Upper lobe of right lung (tissue), 1 donor: ENCODE measurements at regions not wholly inside any gene's neighbourhood (a gene's known extent, or its start where the extent isn't known, plus 50 kb on each side); places are given as distances from the start of the nearest gene placed in this dataset.

Experiments used
- ATAC-seq: fragments of 200-7000 bp; cut with Tn5 transposase; one replicate; pipeline ENCODE4 v1.9.1; 2020; ENCODE audit warnings: mild to moderate bottlenecking, moderate library complexity
- DNase-seq: peaks from one replicate; pipeline ENCODE4 v3.0.0-alpha.2; 2020
- H3K27ac ChIP-seq: fragments of 200-600 bp; one replicate; pipeline ENCODE4 v1.8.0; 2022
- H3K27me3 ChIP-seq: fragments of 200-600 bp; one replicate; pipeline ENCODE4 v1.8.0; 2022; ENCODE audit warnings: mild to moderate bottlenecking
- H3K36me3 ChIP-seq: fragments of 200-600 bp; one replicate; pipeline ENCODE4 v1.8.0; 2022
- H3K4me1 ChIP-seq: fragments of 200-600 bp; one replicate; pipeline ENCODE4 v1.8.0; 2022
- H3K4me3 ChIP-seq: fragments of 200-600 bp; one replicate; pipeline ENCODE4 v1.8.0; 2022; ENCODE audit warnings: mild to moderate bottlenecking
- H3K9me3 ChIP-seq: fragments of 200-600 bp; one replicate; pipeline ENCODE4 v1.8.0; 2022
- intact Hi-C: fragments of 100-400 bp; cut with DNase I; formaldehyde crosslinking; loops from one replicate; pipeline ENCODE4 v1.11.0; 2022
- TF ChIP-seq, protein P1 (sequence below): fragments of 200-600 bp; IDR thresholded peaks from one replicate; pipeline ENCODE4 v1.8.0; 2022; ENCODE audit warnings: antibody characterized with exemption
- donor health status: DM: no; HTN: yes; CAD: no; lungs with severe emphysema.

GRCh38 chr19:32172566-32173160 is 172.7 kb upstream of the ZNF507 start:
- TF ChIP-seq, protein P1, sequence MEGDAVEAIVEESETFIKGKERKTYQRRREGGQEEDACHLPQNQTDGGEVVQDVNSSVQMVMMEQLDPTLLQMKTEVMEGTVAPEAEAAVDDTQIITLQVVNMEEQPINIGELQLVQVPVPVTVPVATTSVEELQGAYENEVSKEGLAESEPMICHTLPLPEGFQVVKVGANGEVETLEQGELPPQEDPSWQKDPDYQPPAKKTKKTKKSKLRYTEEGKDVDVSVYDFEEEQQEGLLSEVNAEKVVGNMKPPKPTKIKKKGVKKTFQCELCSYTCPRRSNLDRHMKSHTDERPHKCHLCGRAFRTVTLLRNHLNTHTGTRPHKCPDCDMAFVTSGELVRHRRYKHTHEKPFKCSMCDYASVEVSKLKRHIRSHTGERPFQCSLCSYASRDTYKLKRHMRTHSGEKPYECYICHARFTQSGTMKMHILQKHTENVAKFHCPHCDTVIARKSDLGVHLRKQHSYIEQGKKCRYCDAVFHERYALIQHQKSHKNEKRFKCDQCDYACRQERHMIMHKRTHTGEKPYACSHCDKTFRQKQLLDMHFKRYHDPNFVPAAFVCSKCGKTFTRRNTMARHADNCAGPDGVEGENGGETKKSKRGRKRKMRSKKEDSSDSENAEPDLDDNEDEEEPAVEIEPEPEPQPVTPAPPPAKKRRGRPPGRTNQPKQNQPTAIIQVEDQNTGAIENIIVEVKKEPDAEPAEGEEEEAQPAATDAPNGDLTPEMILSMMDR = no peak
- Histone ChIP-seq H3K27me3 (no peaks in the 10 kb centered on the region), H3K4me3 (no peak overlapping the region), H3K36me3 (no peaks in the 10 kb centered on the region), H3K27ac (no peak overlapping the region), H3K9me3 (no peaks in the 10 kb centered on the region), H3K4me1 (no peaks in the 10 kb centered on the region)
- DNase-seq = no peak
- ATAC-seq = no peak
- intact Hi-C loops = no loop called here

DNA sequence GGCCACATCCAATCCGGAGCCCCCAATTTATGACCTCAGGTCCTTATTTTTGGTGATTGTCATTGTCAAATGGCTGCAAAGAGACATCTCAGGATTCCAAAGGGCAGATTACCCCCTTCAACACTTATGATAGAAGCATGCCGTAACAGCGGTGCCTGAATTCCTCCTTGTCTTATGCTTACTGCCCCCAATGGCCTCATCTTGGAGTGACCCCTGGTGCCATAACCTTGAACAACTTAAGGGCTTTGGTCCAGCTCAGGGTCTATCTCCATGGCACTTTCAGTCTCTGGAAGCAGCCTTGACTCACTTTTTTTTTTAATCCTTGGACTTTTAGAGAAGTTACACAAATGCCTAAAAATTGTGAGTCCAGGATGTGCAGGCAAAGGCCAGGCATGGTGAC is 171.6 kb upstream of the ZNF507 start:
- Histone ChIP-seq H3K27me3 (no peaks in the 10 kb centered on the region), H3K36me3 (no peaks in the 10 kb centered on the region), H3K4me3 (no peak overlapping the region), H3K9me3 (no peaks in the 10 kb centered on the region), H3K27ac (no peak overlapping the region), H3K4me1 (no peaks in the 10 kb centered on the region)
- ATAC-seq = no peak
- TF ChIP-seq, protein P1 = no peak
- no peak for DNase-seq
- intact Hi-C loops = no loop called here

DNA sequence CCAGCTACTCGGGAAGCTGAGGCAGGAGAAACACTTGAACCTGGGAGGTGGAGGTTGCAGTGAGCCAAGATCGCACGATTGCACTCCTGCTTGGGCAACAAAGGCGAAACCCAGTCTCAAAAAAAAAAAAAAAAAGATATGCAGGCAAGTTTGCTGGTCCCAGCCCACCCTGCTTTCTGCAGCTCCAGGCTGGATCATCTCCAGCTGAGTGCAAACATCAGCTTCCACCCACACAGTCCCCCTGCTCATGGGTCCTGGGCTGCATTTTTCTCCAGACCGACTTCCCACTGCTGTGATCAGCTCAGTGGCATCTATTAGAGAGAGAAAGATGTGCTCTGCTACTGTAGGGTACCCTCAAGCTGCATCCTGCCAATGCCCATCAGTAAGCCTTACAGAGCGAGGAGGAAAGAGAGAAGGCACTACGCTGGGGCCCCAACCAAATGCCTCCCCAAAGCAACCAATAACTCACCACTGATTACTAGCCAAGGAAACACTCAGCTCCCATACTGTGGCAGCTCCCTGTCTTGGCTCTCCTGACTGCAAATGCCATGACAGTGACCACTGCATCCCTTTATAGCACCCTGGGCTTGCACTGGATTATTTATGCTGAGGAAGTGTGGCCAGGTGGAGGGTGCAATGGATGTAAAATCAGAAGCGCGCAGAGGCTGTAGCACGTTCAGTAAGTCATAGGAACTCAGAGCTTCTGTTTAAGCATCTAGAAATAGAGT is 170.9 kb upstream of the ZNF507 start:
- TF ChIP-seq, protein P1 = no peak
- no peaks in the 10 kb centered on the region for H3K4me1 ChIP-seq
- H3K36me3 ChIP-seq = no peaks in the 10 kb centered on the region
- no peaks in the 10 kb centered on the region for H3K9me3 ChIP-seq
- no peak overlapping the region for H3K27ac ChIP-seq
- H3K4me3 ChIP-seq = no peak overlapping the region
- no peak for DNase-seq
- no peak for ATAC-seq
- intact Hi-C loops = no loop called here
- no peaks in the 10 kb centered on the region for H3K27me3 ChIP-seq

- intact Hi-C loops = no loop called here
- DNase-seq = no peak
Measured at GRCh38 chr19:32176591-32176990, 168.8 kb upstream of the ZNF507 start.

GRCh38 chr19:32177686-32178085 is 167.7 kb upstream of the ZNF507 start:
- no peak for DNase-seq
- no peak overlapping the region for H3K27ac ChIP-seq
- no peaks in the 10 kb centered on the region for H3K27me3 ChIP-seq
- H3K4me1 ChIP-seq = no peaks in the 10 kb centered on the region
- no peak for ATAC-seq
- TF ChIP-seq, protein P1 = no peak
- no peaks in the 10 kb centered on the region for H3K36me3 ChIP-seq
- no peaks in the 10 kb centered on the region for H3K9me3 ChIP-seq
- H3K4me3 ChIP-seq = no peak overlapping the region
- intact Hi-C loops = no loop called here

More at GRCh38 chr19:32176591-32176990, 168.8 kb upstream of the ZNF507 start:
- Histone ChIP-seq H3K9me3 (no peaks in the 10 kb centered on the region), H3K36me3 (no peaks in the 10 kb centered on the region), H3K27ac (no peak overlapping the region), H3K4me1 (no peaks in the 10 kb centered on the region), H3K4me3 (no peak overlapping the region), H3K27me3 (no peaks in the 10 kb centered on the region)
- TF ChIP-seq, protein P1 = no peak
- ATAC-seq = no peak
